ENCODE measurements at regions not wholly inside any gene's neighbourhood (a gene's known extent, or its start where the extent isn't known, plus 50 kb on each side); places are given as distances from the start of the nearest gene placed in this dataset.

DNA sequence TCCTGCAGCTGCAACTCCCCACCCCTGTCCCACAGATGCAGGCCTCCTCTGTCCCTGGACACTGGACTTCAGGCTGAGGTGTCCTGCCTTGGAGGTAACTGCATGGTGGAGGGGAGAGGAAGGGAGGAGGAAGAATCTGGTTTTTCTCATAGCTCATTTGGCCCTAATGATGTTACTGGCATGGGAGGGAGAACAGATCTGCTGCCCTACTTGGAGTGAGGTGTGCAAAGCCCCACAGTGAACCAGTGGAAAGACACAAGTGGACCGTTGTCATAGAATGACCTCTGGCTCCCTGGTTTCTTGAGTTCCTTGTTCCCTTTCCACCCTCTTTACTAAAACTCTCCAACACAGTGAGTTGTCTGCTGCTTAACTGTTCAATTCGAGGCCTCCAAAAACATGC lies 215.9 kb downstream of the BARX2 start:
- DNase-seq = no peak

- DNase-seq = no peak
These were observed 216.5 kb downstream of the BARX2 start for GRCh38 chr11:129592191-129592590.

- DNase-seq = peak; percentile 51
These were observed 217.4 kb downstream of the BARX2 start for GRCh38 chr11:129593098-129593497.

- DNase-seq = no peak
These were observed 219.7 kb downstream of the BARX2 start for GRCh38 chr11:129595038-129595962.

GRCh38 chr11:129596351-129596750 lies 219.3 kb upstream of the TMEM45B start:
- no peak for DNase-seq

DNA sequence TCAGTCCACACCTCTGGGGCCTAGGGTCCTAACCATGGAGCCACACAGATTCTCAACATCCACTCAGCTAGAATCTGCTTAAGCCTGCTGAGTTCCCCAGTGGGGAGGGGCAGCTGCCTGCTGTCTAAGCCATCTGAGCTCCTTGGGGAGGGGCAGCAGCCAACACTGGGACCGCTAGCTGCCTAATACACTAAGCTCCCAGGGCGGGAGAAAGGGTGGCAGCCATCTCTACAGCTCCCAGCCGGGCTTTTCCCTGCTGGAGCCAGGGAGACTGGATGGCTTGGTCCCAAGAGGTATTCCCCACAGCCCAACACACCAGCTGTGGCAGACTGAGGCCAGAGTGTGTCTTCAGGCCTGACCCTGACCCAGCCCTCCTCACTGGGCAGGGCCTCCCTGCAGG lies 217.3 kb upstream of the TMEM45B start:
- DNase-seq = no peak

GRCh38 chr11:129605815-129606214 lies 209.8 kb upstream of the TMEM45B start:
- DNase-seq = peak; percentile 80

DNA sequence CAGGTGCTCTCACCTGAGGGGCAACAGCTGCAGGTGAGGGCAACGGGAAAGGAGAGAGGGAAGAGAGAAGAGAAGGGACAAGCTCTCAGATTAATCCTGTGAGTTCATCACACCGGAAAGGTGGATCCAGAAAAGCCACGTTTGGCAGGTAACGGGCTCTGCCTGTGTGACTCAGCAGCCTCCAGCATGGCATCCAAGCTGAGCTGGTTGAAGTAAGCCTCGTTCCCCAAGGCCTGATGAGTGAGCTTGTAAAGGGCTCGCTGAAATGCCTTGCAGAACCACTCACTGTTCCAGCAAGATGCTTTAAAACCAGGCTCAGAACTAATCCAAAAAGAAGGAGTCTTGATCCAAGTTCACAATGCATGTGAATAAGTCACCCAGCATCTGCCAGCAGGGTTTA lies 206.9 kb upstream of the TMEM45B start:
- no peak for DNase-seq

DNA sequence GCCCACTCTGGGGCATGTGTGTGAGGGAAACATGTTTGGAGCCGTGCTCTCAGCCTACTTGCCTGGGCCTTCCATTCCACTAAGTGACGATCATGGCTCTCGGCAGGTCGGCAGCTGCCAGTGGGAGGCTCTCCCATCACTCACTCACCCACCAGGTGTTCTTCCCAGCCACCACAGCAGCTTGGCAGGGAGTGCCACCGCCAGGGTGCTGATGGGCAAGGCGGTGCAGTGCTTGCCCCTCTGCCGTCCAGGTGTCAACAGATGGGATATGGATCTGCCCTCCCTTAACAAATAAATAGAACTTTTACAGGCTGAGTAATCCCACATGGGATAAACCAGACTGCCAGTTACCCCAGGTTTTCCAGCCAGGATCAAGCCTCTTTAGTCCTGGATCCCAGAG lies 205.5 kb upstream of the TMEM45B start:
- DNase-seq = peak; percentile 76

GRCh38 chr11:129610545-129610944 lies 205.1 kb upstream of the TMEM45B start:
- DNase-seq = no peak

DNA sequence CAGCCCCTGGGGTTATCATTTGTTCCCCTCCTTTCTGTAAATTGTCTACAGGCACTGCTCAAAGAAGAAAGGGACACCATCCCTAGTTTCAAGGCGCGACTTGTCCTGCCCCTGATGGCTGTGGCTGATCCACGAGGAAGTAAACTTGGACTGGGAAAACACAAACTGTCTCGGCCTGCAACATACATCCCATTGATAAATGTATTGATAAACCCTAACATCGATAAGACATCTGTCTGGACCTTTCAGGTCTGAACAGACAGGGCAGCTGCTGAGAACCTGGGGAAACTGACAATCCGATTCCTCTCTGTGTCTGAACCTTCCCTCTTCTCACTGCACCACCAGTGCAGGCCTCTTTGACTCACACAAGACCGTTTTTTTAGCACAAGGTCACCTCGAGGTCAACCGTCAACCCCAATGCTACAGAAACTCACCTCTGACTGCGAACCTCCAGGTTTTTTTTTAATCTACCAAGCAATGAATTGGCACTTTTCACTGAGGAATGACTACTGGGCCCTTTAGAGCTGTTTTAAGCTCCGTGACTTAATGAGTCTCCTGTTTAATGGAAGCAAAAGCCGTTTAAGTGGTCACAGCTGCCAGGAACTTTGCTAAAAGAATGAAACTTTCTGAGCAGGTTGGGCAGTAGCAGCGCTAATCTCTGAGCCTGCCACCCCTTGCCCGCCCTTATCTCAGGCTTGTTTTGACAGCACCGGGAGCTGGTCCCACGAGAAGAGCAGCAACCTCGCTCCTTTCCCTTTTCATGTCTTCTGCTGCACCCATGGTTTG lies 203.8 kb upstream of the TMEM45B start:
- DNase-seq = no peak

- DNase-seq = no peak
These were observed 203.1 kb upstream of the TMEM45B start for GRCh38 chr11:129612447-129612961.

GRCh38 chr11:129613071-129613470 lies 202.6 kb upstream of the TMEM45B start:
- no peak for DNase-seq

DNA sequence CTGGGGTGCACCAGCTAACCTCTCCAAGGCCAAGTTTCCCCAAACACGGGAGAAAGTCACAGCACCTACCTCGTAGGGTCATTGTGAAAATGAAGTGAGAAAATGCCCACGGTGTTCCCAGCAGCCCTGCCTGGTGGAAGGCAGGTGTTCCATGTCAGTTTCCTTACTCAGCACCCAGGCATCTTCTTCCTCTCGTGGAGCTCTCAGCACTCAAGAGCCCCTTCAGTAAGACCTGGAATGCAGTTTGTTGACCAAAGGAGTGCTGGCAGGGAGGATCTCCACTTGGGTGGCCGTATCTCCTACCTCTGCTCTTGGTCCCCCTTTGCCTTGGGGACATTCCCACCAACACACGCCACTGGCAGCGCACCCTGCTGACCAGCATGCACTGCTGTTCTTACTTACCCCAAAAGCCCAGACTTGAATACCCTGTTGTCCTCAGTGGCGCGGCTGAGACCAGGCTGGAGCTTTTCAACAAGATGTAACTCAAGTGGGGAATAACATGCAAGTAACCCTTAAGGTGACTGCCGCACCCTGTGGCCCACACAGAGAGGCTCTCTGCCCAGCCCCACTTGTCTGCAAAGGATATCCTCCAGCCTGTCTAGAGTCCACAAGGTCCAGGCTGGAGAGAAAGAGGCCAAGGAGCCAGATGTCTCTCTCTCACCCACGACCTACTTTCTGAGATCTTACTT lies 201.2 kb upstream of the TMEM45B start:
- DNase-seq = no peak

DNA sequence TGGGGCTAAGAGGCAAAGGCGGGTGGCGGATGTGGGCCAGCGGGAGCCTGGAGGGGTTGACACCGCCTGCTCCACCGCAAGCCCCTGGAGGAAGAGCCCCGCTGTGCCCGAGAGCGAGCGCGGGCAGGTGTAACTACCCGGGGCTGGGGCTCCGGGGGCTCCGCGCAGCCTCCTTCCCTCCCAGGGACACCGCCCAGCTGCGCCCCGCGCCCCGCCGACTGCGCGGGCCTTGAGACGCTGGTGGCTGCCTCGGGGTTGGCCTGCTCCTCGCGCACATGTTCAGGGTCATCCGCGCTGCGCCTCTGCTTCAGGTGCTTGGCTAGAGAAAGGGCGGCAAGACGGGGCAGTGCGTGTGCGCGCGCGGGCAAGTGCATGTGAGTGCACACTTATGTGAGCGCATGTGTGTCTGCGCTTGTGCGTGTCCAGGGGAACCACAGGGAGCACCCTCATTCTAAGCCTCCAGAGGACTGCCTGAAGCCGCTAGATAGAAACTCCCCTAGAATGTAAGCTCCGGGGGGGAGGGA lies 197.5 kb upstream of the TMEM45B start:
- no peak for DNase-seq

- DNase-seq = peak; percentile 64
These were observed 195.2 kb upstream of the TMEM45B start for GRCh38 chr11:129620237-129621104.

- DNase-seq = peak; percentile 76
These were observed 189.7 kb upstream of the TMEM45B start for GRCh38 chr11:129625930-129626329.

DNA sequence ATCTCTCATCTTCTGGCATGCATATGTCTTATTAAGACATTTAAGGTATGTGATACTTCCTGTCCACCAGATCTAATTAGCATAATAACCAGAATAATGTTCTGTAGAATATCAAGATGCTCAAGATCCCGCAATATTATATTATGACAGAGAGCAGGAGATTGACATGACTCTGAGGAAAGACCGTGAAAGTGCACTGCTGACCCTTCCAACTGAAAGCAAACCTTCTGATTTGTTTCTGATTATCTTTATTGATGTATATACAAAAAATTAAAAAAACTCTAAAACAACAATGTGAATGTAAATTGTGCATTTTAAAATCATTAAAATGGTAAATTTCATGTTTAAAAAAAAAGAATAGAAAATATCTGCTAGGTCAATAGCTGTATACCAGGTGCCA lies 184.4 kb upstream of the TMEM45B start:
- no peak for DNase-seq

- no peak for DNase-seq
These were observed 178.7 kb upstream of the TMEM45B start for GRCh38 chr11:129636926-129637325.

- DNase-seq = no peak
These were observed 178.2 kb upstream of the TMEM45B start for GRCh38 chr11:129637473-129637872.

- DNase-seq = no peak
These were observed 177.5 kb upstream of the TMEM45B start for GRCh38 chr11:129637983-129638776.
